ENCODE measurements at regions not wholly inside any gene's neighbourhood (a gene's known extent, or its start where the extent isn't known, plus 50 kb on each side); places are given as distances from the start of the nearest gene placed in this dataset.

DNA sequence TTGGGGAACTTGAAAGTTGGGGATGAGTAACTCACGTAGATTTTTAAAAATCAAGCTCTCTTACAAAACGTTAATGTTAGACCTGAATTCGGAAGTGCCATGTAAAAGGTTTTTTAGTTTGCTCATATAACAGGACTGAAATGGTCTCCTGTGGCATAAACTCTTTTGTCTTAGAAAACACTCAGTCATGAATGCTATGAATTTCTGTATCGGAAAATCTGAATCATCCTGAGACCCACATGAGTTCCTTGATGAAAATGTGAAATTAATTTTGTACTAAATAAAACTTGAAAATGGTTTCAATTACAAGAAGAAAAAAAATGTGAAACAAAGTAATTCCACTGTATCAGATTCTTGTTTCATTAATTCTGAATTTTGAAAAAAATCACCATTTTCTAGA lies 134.8 kb upstream of the BMPER start:
- TF ChIP-seq FOXP2 (optimal IDR thresholded peaks at IDR 0.05; ENCODE audit: borderline replicate concordance, extremely low read depth, extremely low read length, insufficient read depth) = no peak
- TF ChIP-seq POLR2AphosphoS5 (IDR thresholded peaks at IDR 0.05; ENCODE audit: low read depth, low read length) = no peak

Data from PFSK-1 (cell line).